Common myeloid progenitor, CD34-positive (primary cell): ENCODE measurements at regions not wholly inside any gene's neighbourhood (a gene's known extent, or its start where the extent isn't known, plus 50 kb on each side); places are given as distances from the start of the nearest gene placed in this dataset.

Experiments used
- CTCF ChIA-PET: fragments of 350-600 bp; sonication (Branson Sonifier 250); formaldehyde crosslinking; loops from one replicate; lab custom pipeline; 2021; ENCODE audit warnings: antibody characterized with exemption; lab: Charles Lee
- POLR2A ChIA-PET: fragments of 350-600 bp; sonication (Branson Sonifier 250); formaldehyde crosslinking; loops from one replicate; lab custom pipeline; 2021; ENCODE audit warnings: antibody characterized with exemption; lab: Charles Lee
- DNase-seq, 3 donors: peaks; one replicate each; pipeline versions ENCODE4 v3.0.0 to v3.0.0-alpha.2; 2013
- H3K27ac ChIP-seq, 2 experiments: 1 replicate in 1 of 2; 2 replicates in 1 of 2; pipeline ENCODE4 v1.7.0; 2013; ENCODE audit warnings: inconsistent platforms in 2 of 2, low read length in 2 of 2, mild to moderate bottlenecking in 2 of 2, low read depth in 1 of 2, moderate library complexity in 1 of 2; ENCODE audit not compliant: severe bottlenecking in 2 of 2, insufficient read depth in 1 of 2, poor library complexity in 1 of 2
- H3K27me3 ChIP-seq, 5 experiments: replicated peaks in 2 of 5; 1 replicate in 3 of 5; 2 replicates in 2 of 5; pipeline versions ENCODE4 v1.6.1 to v1.7.0; 2013; ENCODE audit warnings: low read length in 4 of 5, mild to moderate bottlenecking in 2 of 5, moderate library complexity in 2 of 5, inconsistent platforms in 1 of 5; ENCODE audit not compliant: insufficient read depth in 5 of 5, control insufficient read depth in 4 of 5
- H3K36me3 ChIP-seq, 4 experiments: 1 replicate in 2 of 4; 2 replicates in 2 of 4; pipeline versions ENCODE4 v1.6.1 to v1.7.0; 2013; ENCODE audit warnings: low read length in 3 of 4, control low read depth in 1 of 4, mild to moderate bottlenecking in 1 of 4; ENCODE audit not compliant: control insufficient read depth in 4 of 4, insufficient read depth in 4 of 4
- H3K4me1 ChIP-seq, 4 experiments: 1 replicate in 3 of 4; 2 replicates in 1 of 4; pipeline versions ENCODE4 v1.6.1 to v1.7.1; 2013; ENCODE audit warnings: low read length in 3 of 4, mild to moderate bottlenecking in 3 of 4, control low read depth in 1 of 4, inconsistent platforms in 1 of 4, moderate library complexity in 1 of 4; ENCODE audit not compliant: control insufficient read depth in 4 of 4, insufficient read depth in 4 of 4; ENCODE audit errors: control extremely low read depth in 1 of 4
- H3K4me3 ChIP-seq, 7 experiments: 1 replicate in 4 of 7; 2 replicates in 3 of 7; pipeline versions ENCODE4 v1.5.1 to v1.7.0; 2013; ENCODE audit warnings: mild to moderate bottlenecking in 7 of 7, low read length in 6 of 7, moderate library complexity in 6 of 7, inconsistent platforms in 2 of 7, low read depth in 2 of 7, control low read depth in 1 of 7; ENCODE audit not compliant: insufficient read depth in 4 of 7, control insufficient read depth in 1 of 7; ENCODE audit errors: extremely low read depth in 1 of 7
- H3K9me3 ChIP-seq, 5 experiments: 1 replicate in 4 of 5; 2 replicates in 1 of 5; pipeline versions ENCODE4 v1.6.1 to v1.7.1; 2013; ENCODE audit warnings: low read length in 4 of 5, mild to moderate bottlenecking in 2 of 5, inconsistent platforms in 1 of 5, low read depth in 1 of 5, moderate library complexity in 1 of 5; ENCODE audit not compliant: control insufficient read depth in 4 of 5, insufficient read depth in 2 of 5; ENCODE audit errors: control extremely low read depth in 1 of 5
- WGBS: methylation state at CpG from one replicate; pipeline ENCODE4 v1.1.5; 2013; ENCODE audit not compliant: insufficient coverage; 5-methylcytosine and 5-hydroxymethylcytosine counted together

DNA sequence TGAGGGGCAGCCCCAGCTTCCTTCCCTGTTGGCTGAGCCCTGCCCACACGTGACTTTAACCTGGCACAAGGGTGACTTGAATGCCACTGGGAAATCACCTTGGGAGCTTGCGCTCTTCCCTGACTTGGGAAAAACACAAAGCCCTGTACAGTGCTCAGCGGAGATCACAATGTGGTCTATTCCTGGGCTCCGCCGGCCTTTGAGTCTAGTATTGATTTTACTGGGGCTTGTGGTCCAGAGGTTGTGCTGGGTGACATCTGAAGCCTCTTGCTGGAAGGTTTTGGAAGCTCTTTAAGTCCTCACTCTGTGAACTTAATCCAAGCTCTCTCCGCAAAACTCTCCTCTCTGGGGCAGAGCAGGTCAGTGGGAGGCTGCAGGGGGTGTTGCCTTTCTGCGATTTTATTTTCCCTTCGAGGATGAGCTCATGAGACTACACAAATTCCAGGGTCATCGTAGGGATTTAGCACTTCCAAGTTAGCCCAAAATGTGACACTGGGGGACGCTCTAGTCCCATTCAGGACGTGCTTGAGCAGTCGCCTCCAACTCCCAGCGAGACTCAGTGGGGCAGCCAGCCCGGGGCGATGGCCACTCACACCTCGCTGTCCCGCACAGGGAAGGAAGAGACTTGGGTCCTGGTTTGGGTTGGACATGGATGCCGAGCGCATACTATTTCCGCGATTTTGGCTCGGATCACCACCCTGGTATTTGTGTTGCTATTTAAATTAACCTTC is 291.9 kb upstream of the AJAP1 start:
- Histone ChIP-seq H3K36me3 (no peaks in the 10 kb centered on the region), H3K27me3 (peaks cover 0 to 5% (median 1%) of the 10 kb centered on the region in 5 experiments), H3K4me1 (no peaks in the 10 kb centered on the region), H3K4me3 (no peak overlapping the region), H3K9me3 (peaks cover 0 to 6% (median 5%) of the 10 kb centered on the region in 5 experiments), H3K27ac (no peak overlapping the region)
- WGBS = 91% methylated on average over 17 of the region's 22 CpGs
- DNase-seq = no peak
- ChIA-PET POLR2A (no interaction called here), CTCF (no interaction called here)

DNA sequence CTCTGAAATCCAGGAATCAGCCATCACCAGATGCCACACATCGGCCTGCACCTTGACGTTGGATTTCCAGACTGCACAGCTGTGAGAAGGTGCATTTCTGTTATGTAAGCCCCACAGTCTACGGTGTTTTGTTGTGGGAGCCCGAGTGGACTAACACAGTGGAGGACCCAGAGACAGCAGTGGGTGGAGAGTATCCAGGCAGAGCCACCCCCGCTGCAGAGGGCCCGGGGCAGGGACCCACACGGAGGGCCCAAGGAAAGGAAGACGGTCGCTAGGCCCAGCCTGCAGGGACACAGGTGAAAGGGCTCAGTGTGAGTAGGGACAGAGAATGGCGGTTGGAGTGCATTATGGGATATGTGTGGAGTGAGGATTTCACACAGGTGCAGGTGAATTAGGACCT is 288.3 kb upstream of the AJAP1 start:
- Histone ChIP-seq H3K9me3 (peaks cover 0 to 6% (median 5%) of the 10 kb centered on the region in 5 experiments), H3K4me3 (no peak overlapping the region), H3K27ac (no peak overlapping the region), H3K4me1 (no peaks in the 10 kb centered on the region), H3K36me3 (no peaks in the 10 kb centered on the region), H3K27me3 (peaks cover 0 to 5% (median 0%) of the 10 kb centered on the region in 5 experiments)
- 95% methylated on average over 9 of the region's 10 CpGs for WGBS
- CTCF ChIA-PET = no interaction called here
- POLR2A ChIA-PET = no interaction called here
- no peak for DNase-seq

DNA sequence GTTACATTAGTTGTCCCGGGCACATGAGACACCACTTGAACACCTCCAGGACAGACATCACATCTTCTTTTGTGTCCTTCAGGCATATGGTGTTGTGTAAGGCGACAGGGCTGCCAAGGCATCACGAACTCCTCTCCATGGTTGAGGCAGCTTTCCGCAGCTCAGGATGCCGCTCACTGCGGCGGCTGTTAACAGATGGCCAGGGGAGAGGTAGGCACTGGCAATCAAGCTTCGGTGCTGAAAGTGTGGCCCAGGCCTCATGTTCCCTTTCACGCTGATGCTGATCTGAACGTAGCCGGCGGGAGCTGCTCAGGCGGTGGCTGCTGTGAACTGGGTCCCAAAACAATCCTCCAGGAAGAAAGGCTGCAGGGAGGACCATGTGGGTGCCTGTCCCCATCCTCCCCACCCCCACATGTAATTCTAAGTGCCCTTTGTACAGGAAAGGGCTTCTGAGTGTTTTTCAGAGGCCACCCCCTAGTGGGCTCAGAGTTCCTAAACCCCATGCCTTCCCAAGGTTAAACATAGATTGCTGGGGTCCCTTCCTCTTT is 287.1 kb upstream of the AJAP1 start:
- Histone ChIP-seq H3K27me3 (no peaks in the 10 kb centered on the region), H3K27ac (no peak overlapping the region), H3K4me1 (no peaks in the 10 kb centered on the region), H3K9me3 (peaks cover 0 to 6% (median 5%) of the 10 kb centered on the region in 5 experiments), H3K36me3 (no peaks in the 10 kb centered on the region), H3K4me3 (no peak overlapping the region)
- ChIA-PET POLR2A (no interaction called here), CTCF (no interaction called here)
- no peak for DNase-seq
- 79% methylated on average over 7 of the region's 13 CpGs for WGBS

DNA sequence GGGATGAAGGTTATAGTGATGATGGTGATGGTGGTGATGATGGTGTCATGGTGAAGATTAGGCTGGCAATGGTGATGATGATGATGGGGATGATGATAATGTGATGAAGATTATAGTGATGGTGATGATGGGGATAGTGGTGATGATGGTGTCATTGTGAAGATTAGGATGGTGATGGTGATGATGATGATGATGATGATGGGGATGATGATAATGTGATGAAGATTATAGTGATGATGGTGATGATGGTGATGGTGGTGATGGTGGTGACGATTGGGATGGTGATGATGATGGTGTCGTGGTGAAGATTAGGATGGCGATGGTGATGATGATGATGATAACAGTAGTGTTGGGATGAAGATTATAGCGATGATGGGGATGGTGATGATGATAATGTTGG is 285.1 kb upstream of the AJAP1 start:
- POLR2A ChIA-PET = no interaction called here
- Histone ChIP-seq H3K4me1 (no peaks in the 10 kb centered on the region), H3K27ac (no peak overlapping the region), H3K36me3 (no peaks in the 10 kb centered on the region), H3K4me3 (no peak overlapping the region), H3K27me3 (no peaks in the 10 kb centered on the region), H3K9me3 (no peaks in the 10 kb centered on the region)
- DNase-seq = no peak
- CTCF ChIA-PET = no interaction called here
- whole genome bisulfite sequencing = 95% methylated on average over 3 of the region's 4 CpGs

DNA sequence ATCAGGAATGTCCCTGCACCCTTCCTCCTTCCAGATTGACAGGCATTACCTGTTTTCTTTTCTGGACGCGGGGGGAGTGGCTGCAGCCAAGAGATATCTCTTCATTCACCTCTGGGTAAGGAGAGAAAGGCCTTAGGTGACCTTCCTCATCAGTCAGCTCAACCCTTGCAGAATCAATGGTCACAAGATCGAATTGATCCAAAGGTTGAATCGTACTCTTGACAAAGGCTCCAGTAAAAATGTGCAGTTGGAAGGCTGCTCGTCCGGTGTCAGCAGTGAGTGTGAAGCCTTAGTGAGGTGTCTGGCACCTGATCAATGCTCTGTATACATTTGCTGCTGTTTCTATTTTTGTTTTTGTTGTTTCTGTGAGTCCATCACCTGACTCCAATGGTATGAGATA is 282.6 kb upstream of the AJAP1 start:
- WGBS = 87% methylated on average over 4 of the region's 6 CpGs
- POLR2A ChIA-PET = no interaction called here
- CTCF ChIA-PET = no interaction called here
- no peak for DNase-seq
- no peaks in the 10 kb centered on the region for H3K27me3 ChIP-seq
- no peaks in the 10 kb centered on the region for H3K36me3 ChIP-seq
- H3K4me1 ChIP-seq = no peaks in the 10 kb centered on the region
- no peaks in the 10 kb centered on the region for H3K9me3 ChIP-seq
- H3K4me3 ChIP-seq = no peak overlapping the region
- H3K27ac ChIP-seq = no peak overlapping the region

DNA sequence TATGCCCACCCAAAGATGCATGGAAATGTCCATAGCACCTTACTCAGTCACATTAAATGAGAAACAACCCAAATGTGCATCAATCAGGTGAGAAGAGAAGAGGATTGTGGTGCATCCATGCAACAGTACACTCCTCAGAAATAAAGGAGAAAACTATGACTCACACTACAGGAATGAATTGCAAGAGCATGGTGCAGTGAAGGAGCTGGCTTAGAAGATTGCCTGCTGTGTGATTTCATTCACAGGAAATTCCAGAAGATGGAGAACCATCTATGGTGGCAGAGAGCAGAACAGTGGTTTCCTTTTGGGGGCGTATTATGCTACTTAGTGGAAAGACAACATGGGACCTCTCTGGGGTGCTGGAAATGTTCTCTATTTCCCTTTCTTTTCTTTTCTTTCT is 278.6 kb upstream of the AJAP1 start:
- no peaks in the 10 kb centered on the region for H3K27me3 ChIP-seq
- H3K27ac ChIP-seq = no peak overlapping the region
- H3K4me3 ChIP-seq = no peak overlapping the region
- WGBS = 100% methylated on average over 1 of the region's 1 CpG
- DNase-seq = no peak
- no peaks in the 10 kb centered on the region for H3K36me3 ChIP-seq
- POLR2A ChIA-PET = no interaction called here
- no peaks in the 10 kb centered on the region for H3K4me1 ChIP-seq
- peaks cover 0 to 8% (median 0%) of the 10 kb centered on the region in 5 experiments for H3K9me3 ChIP-seq
- CTCF ChIA-PET = no interaction called here

DNA sequence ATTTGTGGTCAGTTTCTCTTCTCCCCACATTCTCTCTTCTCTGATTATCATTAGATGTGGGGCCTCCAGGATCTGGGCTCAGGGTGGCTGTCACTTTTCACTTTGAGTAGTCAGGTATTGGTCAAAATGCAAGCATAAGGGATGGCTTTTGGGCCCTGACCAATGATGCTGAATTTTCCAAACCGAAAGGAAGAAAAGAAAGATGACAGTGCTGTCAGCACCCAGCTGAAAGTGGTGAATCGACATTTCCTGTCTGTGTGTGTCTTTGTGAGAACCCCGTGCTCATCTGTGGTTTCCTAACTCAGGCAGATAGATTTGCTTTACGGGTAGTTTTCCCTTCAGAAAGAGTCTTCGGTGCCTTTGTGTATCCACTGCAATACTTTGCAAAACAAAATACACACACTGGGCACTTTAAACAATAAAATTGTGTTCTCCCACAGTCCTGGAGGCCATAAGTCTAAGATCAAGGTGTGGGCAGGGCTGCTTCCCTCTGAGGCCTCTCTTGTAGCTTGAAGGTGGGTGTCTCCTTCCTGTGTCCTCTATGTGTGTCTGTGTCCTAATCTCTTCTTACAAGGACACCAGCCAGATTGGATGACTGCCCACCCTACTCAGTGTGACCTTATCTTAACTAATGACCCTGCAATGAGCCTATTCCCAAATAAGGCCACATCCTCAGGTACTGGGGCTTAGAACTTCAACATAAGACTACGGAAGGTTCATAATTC is 274.8 kb upstream of the AJAP1 start:
- Histone ChIP-seq H3K9me3 (peaks cover 0 to 22% (median 6%) of the 10 kb centered on the region in 5 experiments), H3K4me3 (no peak overlapping the region), H3K36me3 (no peaks in the 10 kb centered on the region), H3K27me3 (no peaks in the 10 kb centered on the region), H3K27ac (no peak overlapping the region), H3K4me1 (no peaks in the 10 kb centered on the region)
- ChIA-PET POLR2A (no interaction called here), CTCF (no interaction called here)
- no peak for DNase-seq
- WGBS = 92% methylated on average over 6 of the region's 6 CpGs
